ENCODE measurements at regions not wholly inside any gene's neighbourhood (a gene's known extent, or its start where the extent isn't known, plus 50 kb on each side); places are given as distances from the start of the nearest gene placed in this dataset.

DNA sequence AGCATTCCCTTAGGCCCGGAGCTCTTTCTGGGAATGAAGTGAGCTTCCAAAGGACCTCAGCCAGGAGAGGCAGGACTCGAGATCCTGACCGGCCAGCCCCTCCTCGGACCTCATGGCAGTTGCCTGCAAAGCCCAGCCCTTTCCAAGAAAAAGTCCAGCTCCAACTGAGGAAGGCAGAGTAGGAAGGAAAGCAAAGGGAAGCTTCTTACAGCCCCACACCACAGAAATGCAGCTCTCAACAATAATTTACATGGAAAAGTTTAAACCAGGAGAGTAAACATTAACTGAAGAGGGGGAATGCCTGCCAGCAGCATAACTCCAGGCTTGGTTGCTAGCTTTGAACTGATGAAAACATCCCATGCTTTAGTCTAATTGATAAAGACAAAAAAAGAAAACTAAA lies 153.9 kb upstream of the PFKP start:
- no peaks in the 10 kb centered on the region for H3K36me3 ChIP-seq (ENCODE audit: low read depth)
- ATAC-seq: no peak
- TF ChIP-seq, protein P1, sequence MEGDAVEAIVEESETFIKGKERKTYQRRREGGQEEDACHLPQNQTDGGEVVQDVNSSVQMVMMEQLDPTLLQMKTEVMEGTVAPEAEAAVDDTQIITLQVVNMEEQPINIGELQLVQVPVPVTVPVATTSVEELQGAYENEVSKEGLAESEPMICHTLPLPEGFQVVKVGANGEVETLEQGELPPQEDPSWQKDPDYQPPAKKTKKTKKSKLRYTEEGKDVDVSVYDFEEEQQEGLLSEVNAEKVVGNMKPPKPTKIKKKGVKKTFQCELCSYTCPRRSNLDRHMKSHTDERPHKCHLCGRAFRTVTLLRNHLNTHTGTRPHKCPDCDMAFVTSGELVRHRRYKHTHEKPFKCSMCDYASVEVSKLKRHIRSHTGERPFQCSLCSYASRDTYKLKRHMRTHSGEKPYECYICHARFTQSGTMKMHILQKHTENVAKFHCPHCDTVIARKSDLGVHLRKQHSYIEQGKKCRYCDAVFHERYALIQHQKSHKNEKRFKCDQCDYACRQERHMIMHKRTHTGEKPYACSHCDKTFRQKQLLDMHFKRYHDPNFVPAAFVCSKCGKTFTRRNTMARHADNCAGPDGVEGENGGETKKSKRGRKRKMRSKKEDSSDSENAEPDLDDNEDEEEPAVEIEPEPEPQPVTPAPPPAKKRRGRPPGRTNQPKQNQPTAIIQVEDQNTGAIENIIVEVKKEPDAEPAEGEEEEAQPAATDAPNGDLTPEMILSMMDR (IDR thresholded peaks at IDR 0.05): no peak
- intact Hi-C loops (cut with DNase I, micrococcal nuclease): no loop called here
- no peak overlapping the region for H3K4me3 ChIP-seq
- H3K4me1 ChIP-seq (ENCODE audit: low read depth): no peaks in the 10 kb centered on the region
- DNase-seq: no peak
- H3K9me3 ChIP-seq: no peaks in the 10 kb centered on the region

DNA sequence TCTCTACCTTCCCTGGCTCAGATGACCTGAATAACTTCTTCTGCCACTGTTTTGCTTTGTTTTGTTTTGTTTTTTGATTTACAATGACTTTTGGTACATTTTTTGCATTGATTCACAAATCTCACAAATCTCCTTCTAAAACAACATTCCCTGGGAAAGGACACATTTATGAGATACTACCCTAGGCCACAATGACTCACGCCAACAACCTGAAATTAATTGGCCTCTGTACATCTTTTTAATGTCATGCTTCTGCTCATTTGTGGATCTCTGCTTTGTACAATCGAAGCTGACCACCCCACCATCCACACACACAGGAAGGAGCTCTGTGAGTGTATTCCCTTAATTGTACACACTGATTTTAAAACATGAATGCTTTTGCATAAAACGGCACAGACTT lies 156.7 kb upstream of the PFKP start:
- intact Hi-C loops (cut with DNase I, micrococcal nuclease): no loop called here
- H3K9me3 ChIP-seq: no peaks in the 10 kb centered on the region
- no peaks in the 10 kb centered on the region for H3K36me3 ChIP-seq (ENCODE audit: low read depth)
- ATAC-seq (no peak), DNase-seq (no peak)
- no peaks in the 10 kb centered on the region for H3K4me1 ChIP-seq (ENCODE audit: low read depth)
- no peak overlapping the region for H3K4me3 ChIP-seq
- TF ChIP-seq, protein P1 (IDR thresholded peaks at IDR 0.05): no peak

DNA sequence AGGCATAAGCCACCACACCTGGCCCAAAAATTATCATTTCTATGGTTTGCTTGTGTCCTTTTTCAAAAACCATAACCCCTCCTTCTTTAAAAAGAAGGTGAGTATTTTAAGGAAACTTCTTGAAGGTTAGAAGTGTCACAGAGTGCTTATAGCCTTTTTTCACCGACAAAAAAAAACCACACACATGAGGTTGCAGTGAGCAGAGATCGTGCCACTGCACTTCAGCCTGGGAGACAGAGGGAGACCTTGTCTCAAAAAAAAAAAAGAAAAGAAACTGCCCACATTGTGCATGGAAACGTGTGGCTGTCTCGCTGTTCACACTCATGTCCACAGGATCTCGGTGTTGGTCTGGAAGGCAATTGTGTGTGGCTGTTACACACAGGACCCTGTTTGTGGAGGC lies 157.4 kb upstream of the PFKP start:
- H3K4me3 ChIP-seq: no peak overlapping the region
- no peak for DNase-seq
- TF ChIP-seq, protein P1 (IDR thresholded peaks at IDR 0.05): no peak
- intact Hi-C loops (cut with DNase I, micrococcal nuclease): no loop called here
- H3K36me3 ChIP-seq (ENCODE audit: low read depth): no peaks in the 10 kb centered on the region
- no peak for ATAC-seq
- no peaks in the 10 kb centered on the region for H3K4me1 ChIP-seq (ENCODE audit: low read depth)
- no peaks in the 10 kb centered on the region for H3K9me3 ChIP-seq

DNA sequence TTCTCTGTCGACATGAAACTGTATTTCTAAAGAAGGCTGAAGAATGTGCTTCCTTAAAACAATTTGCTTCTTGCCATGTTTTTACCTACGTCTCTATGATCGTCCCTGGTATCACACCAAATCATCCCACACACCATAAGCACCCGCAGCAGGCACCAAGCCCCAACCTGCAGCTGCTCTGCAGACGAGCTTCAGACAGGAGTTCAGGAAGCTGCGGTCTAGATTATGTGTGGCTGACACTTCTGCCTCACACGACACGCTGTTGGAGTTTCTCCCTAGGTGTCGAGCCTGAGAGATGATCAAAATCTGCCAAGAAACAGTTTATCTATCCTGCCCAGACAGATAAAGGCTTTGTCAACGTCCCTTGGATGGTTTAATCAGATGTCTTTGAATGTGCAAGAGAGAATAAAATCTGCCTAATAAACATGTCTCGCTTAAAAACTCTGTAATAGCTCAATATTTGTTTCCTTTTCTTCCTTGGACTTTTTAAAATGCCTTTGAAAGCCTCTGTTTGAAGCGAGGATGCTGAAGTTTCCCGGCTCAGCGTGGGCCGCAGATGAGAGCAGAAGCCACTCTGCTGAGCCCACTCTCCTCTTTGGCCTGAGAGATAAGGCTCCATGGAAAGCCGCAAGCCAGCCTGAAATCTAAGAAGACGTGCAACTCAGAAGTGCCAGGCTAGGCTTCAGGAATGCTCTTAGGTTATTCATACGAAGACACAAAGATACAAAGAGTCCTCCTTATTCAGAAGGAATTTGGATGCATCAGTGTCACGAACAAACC lies 158.3 kb upstream of the PFKP start:
- no peak overlapping the region for H3K4me3 ChIP-seq
- DNase-seq (no peak), ATAC-seq (peak; percentile 18)
- H3K9me3 ChIP-seq: no peaks in the 10 kb centered on the region
- TF ChIP-seq, protein P1 (IDR thresholded peaks at IDR 0.05): no peak
- no peaks in the 10 kb centered on the region for H3K36me3 ChIP-seq (ENCODE audit: low read depth)
- intact Hi-C loops (cut with DNase I, micrococcal nuclease): no loop called here
- H3K4me1 ChIP-seq (ENCODE audit: low read depth): no peaks in the 10 kb centered on the region

DNA sequence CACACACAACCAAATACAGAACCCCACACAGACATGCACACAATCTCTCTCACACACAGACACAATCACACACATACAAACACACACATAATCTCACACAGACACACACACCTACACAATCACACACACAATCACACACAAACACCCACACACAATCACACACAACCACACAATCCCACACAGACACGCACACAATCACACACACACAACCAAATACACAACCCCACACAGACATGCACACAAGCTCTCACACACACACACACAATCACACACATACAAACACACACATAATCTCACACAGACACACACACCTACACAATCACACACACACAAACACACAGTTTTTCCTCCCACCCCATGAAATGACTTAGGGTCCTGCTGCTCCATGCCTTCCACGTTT lies 160.4 kb upstream of the PFKP start:
- Histone ChIP-seq H3K9me3 (no peaks in the 10 kb centered on the region), H3K36me3 (ENCODE audit: low read depth) (no peaks in the 10 kb centered on the region), H3K4me1 (ENCODE audit: low read depth) (no peaks in the 10 kb centered on the region), H3K4me3 (no peak overlapping the region)
- TF ChIP-seq, protein P1 (IDR thresholded peaks at IDR 0.05): no peak
- no peak for ATAC-seq
- intact Hi-C loops (cut with DNase I, micrococcal nuclease): no loop called here
- no peak for DNase-seq

DNA sequence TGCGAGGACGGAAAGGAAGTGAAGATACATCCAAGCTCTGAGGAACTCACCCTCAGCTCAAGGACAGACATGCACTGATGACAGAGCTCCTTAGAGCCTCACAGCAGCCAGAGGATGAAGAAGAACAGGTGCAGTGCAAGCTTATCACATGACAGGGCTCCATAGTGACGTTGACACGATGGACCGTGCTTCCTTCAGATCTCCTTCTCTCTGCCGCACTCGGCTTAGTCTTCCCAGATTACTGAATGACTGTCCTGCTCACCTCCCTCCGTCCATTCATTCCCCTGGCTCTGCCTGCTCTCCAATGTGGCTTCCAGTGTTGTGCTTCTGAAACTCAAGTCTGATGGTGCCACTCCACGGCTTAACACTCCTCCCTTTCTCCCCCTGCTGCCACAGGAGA lies 161.5 kb upstream of the PFKP start:
- ATAC-seq (no peak), DNase-seq (no peak)
- H3K36me3 ChIP-seq (ENCODE audit: low read depth): no peaks in the 10 kb centered on the region
- TF ChIP-seq, protein P1 (IDR thresholded peaks at IDR 0.05): no peak
- intact Hi-C loops (cut with DNase I, micrococcal nuclease): no loop called here
- no peaks in the 10 kb centered on the region for H3K4me1 ChIP-seq (ENCODE audit: low read depth)
- no peaks in the 10 kb centered on the region for H3K9me3 ChIP-seq
- H3K4me3 ChIP-seq: no peak overlapping the region

Data from mucosa of descending colon (tissue), 3 donors.